OCI-LY3 (cell line): ENCODE measurements at regions not wholly inside any gene's neighbourhood (a gene's known extent, or its start where the extent isn't known, plus 50 kb on each side); places are given as distances from the start of the nearest gene placed in this dataset.

Experiments used
- CTCF ChIP-seq: fragments of 200-600, 300-600 bp; sonication (generic); IDR thresholded peaks from 2 replicates; pipeline ENCODE4 v1.5.1; 2014; ENCODE audit warnings: antibody characterized with exemption, low read length, low read depth
- EZH2phosphoT487 ChIP-seq: fragments of 200-600 bp; shearing (Covaris generic); IDR thresholded peaks from 2 replicates; pipeline ENCODE4 v1.6.1; 2018; ENCODE audit warnings: antibody characterized with exemption, mixed run types, low read depth

- TF ChIP-seq CTCF, result no peak
- no peak for TF ChIP-seq EZH2phosphoT487
Observed at GRCh38 chr4:24230955-24231354, 341.1 kb upstream of the PPARGC1A start.
